ENCODE measurements at regions not wholly inside any gene's neighbourhood (a gene's known extent, or its start where the extent isn't known, plus 50 kb on each side); places are given as distances from the start of the nearest gene placed in this dataset.

- no peak for TF ChIP-seq CTCF (IDR thresholded peaks at IDR 0.05)
- TF ChIP-seq POLR2A (IDR thresholded peaks at IDR 0.05) = no peak
Observed at GRCh38 chr2:195479407-195479806, 177.6 kb upstream of the SLC39A10 start.
